GM10248 (cell line): ENCODE measurements at regions not wholly inside any gene's neighbourhood (a gene's known extent, or its start where the extent isn't known, plus 50 kb on each side); places are given as distances from the start of the nearest gene placed in this dataset.

Source experiments
- CTCF ChIA-PET: fragments of 300-600 bp; sonication (Branson Sonifier 250); formaldehyde crosslinking; extraction: SDS; loops from one replicate; lab custom pipeline; 2021; ENCODE audit warnings: antibody characterized with exemption; lab: Yijun Ruan, JAX
- POLR2A ChIA-PET: fragments of 350-650 bp; sonication (Branson Sonifier 250); formaldehyde crosslinking; extraction: SDS; loops from one replicate; lab custom pipeline; 2020; ENCODE audit warnings: antibody characterized with exemption; lab: Yijun Ruan, JAX
- DNase-seq: peaks from one replicate; pipeline ENCODE4 v3.0.0; 2012; ENCODE audit errors: extremely low spot score
- TF ChIP-seq, protein P1 (sequence below): IDR thresholded peaks from 2 replicates; pipeline ENCODE4 v1.5.1; 2012; ENCODE audit warnings: mild to moderate bottlenecking, low read depth; ENCODE audit errors: extremely low read depth, missing control alignments, control extremely low read depth

DNA sequence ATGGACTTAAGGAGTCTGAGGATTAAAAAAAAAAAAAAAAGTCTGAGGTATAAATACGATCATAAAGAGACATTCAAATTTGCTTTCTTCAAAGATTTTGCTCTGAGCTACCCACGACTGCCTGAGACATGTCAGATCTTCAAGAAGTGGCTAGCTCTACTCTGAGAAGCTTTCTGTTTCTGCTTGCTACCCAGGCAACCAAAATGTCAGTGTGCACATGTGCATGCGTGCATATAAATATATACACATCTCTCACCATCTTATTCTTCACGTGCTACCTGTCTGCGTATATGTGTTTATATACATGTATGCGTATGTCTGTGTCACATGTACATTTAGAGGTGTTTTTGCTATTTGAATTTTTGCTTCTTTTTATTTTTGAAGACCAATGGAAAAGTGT lies 299.6 kb upstream of the STXBP5 start:
- no peak for DNase-seq
- CTCF ChIA-PET: interaction anchor here (1.6 kb wide), 1 partner anchor 12 kb away, joined by 7 read pairs; no protein-coding TSS in a partner anchor
- TF ChIP-seq, protein P1, sequence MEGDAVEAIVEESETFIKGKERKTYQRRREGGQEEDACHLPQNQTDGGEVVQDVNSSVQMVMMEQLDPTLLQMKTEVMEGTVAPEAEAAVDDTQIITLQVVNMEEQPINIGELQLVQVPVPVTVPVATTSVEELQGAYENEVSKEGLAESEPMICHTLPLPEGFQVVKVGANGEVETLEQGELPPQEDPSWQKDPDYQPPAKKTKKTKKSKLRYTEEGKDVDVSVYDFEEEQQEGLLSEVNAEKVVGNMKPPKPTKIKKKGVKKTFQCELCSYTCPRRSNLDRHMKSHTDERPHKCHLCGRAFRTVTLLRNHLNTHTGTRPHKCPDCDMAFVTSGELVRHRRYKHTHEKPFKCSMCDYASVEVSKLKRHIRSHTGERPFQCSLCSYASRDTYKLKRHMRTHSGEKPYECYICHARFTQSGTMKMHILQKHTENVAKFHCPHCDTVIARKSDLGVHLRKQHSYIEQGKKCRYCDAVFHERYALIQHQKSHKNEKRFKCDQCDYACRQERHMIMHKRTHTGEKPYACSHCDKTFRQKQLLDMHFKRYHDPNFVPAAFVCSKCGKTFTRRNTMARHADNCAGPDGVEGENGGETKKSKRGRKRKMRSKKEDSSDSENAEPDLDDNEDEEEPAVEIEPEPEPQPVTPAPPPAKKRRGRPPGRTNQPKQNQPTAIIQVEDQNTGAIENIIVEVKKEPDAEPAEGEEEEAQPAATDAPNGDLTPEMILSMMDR: no peak
- POLR2A ChIA-PET: no interaction called here

DNA sequence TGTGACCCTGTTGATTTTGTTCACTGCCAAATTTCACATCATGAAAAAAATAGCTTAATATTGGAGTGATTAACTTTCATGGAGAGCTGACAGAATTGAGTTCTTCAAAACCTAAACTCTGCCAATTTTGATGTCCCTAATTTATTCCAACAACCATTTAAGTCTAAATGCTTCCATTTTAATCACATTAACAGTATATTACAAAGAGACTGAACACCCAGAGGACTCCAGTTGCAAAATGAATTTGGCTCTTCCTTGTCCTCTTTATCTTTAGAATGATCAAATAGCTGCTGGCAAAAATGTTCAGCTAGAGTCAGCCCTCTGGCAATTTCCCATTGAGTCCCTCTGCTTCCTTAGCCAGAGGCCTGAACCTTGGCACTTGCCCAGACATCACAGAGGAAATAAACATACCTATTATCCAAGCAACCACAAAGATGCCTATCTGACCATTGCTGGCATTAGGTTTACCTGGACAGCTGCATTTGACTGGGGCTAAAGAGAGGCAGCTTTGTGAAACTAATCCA lies 299.0 kb upstream of the STXBP5 start:
- no peak for DNase-seq
- POLR2A ChIA-PET: no interaction called here

DNA sequence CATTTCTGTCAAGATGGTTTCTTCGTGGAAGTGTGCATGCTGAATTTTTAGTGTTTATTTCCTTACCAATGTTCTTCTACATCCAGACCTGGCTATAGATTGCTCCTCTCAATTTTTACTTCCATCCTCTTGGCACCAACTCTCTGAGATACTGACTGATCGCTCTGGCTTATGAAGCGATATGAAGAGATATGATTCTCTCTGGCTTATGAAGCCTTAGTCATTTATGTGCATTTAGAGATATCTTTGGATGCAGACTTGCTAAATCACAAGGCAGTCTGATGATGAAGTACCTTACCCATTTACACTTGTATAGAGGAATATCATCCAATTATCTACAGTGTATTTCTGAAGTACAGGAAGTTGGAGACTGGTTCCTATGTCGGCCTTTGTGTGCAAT lies 295.4 kb upstream of the STXBP5 start:
- no peak for DNase-seq
- POLR2A ChIA-PET: no interaction called here
- TF ChIP-seq, protein P1: no peak
- CTCF ChIA-PET: no interaction called here

More for the DNA sequence above, 299.0 kb upstream of the STXBP5 start:
- TF ChIP-seq, protein P1: no peak
- CTCF ChIA-PET: interaction anchor here (1.5 to 1.6 kb wide), 2 partner anchors 13 to 19 kb away, joined by 3 to 7 read pairs; no protein-coding TSS in a partner anchor

DNA sequence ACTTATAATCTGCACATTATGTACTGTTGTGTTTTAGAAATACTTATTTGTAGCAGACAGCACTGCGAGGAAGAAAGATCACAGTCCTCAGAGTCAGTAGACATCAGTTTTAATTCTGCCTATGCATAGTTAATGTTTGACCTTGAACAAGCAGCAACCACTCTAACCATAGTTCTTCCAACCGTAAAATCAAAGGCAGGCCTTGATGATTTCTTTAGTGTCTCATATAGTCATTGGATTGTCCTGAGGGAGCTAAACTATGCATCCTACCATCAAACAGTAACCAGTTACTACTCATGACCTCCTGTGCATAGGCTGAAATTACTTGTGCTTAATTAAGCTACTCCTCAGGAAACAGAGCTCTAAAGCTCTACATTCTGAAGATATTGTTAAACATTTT lies 294.8 kb upstream of the STXBP5 start:
- CTCF ChIA-PET: no interaction called here

DNA sequence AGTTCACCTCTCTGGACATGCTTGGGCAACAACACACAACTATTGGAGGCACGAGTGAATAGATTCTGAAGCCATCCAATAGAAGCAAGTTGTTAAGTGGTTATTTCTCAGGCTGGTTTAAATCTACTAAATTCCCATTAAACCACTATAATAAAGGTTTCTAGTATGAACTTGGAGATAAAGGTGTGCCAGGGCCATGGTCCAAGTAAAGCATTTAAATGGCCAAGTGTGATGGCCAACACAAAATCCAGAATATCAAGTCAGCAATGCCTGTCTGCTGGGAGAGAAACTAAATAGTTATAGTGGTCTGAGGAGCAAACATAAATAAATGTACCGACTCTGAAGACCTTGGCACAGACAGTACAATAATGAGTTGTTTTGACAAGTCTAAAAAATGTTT lies 294.3 kb upstream of the STXBP5 start:
- POLR2A ChIA-PET: no interaction called here
- CTCF ChIA-PET: no interaction called here
- TF ChIP-seq, protein P1: no peak
- no peak for DNase-seq

More for the DNA sequence above, 294.8 kb upstream of the STXBP5 start:
- POLR2A ChIA-PET: no interaction called here
- DNase-seq: no peak
- TF ChIP-seq, protein P1: no peak

DNA sequence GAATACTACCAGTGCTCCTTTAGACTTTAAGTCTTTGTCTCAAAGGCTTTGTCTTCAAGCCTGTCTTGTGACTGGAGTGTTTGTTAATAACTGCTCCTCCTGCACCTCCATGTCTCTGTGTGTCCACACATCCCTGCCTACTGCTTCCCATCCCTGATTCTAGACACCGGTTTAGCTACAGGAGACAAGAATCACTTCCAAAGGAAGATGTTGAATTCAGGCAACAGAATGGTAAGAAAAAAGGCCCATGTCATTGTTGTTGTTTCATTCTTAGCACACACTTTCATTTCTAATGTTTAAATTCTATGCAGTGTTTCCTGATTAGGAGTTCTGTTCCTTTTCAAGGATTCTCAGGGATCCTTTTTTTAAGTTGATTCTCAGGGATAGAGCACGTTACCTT lies 293.6 kb upstream of the STXBP5 start:
- no peak for DNase-seq
- CTCF ChIA-PET: interaction anchor here (1.4 kb wide), 1 partner anchor 15 kb away, joined by 4 read pairs; no protein-coding TSS in a partner anchor
- TF ChIP-seq, protein P1: no peak
- POLR2A ChIA-PET: no interaction called here
